AG10803 (cell line): ENCODE measurements at regions not wholly inside any gene's neighbourhood (a gene's known extent, or its start where the extent isn't known, plus 50 kb on each side); places are given as distances from the start of the nearest gene placed in this dataset.

Experiments used
- DNase-seq: peaks from one replicate; pipeline ENCODE4 v3.0.0; 2010; ENCODE audit warnings: low read depth
- H3K4me3 ChIP-seq: 2 replicates; pipeline ENCODE4 v1.5.1; 2011; ENCODE audit warnings: mild to moderate bottlenecking, low read length, control low read depth
- CTCF ChIP-seq: conservative IDR thresholded peaks from 2 replicates; pipeline ENCODE4 v1.5.1; 2011; ENCODE audit warnings: mild to moderate bottlenecking, low read length, control low read depth, inconsistent platforms

- DNase-seq, result no peak
- no peak for TF ChIP-seq CTCF
- no peak overlapping the region for H3K4me3 ChIP-seq
Measured at GRCh38 chr16:17843905-17844304, 373.1 kb upstream of the XYLT1 start.

- no peak for DNase-seq
- H3K4me3 ChIP-seq, result no peak overlapping the region
- TF ChIP-seq CTCF, result no peak
Measured at GRCh38 chr16:17839907-17840306, 369.1 kb upstream of the XYLT1 start.

GRCh38 chr16:17839272-17839671, 368.5 kb upstream of the XYLT1 start:
- H3K4me3 ChIP-seq, result no peak overlapping the region
- no peak for TF ChIP-seq CTCF
- DNase-seq, result no peak

GRCh38 chr16:17836868-17837602, 366.3 kb upstream of the XYLT1 start:
- no peak for TF ChIP-seq CTCF
- DNase-seq, result peak; percentile 97

GRCh38 chr16:17835118-17835876, 364.5 kb upstream of the XYLT1 start:
- no peak for TF ChIP-seq CTCF
- no peak overlapping the region for H3K4me3 ChIP-seq
- peak; percentile 55 for DNase-seq

More at GRCh38 chr16:17836868-17837602, 366.3 kb upstream of the XYLT1 start:
- H3K4me3 ChIP-seq, result no peak overlapping the region

GRCh38 chr16:17832738-17833137, 362.0 kb upstream of the XYLT1 start:
- TF ChIP-seq CTCF, result no peak
- no peak overlapping the region for H3K4me3 ChIP-seq
- DNase-seq, result no peak

- DNase-seq, result peak; percentile 22
- TF ChIP-seq CTCF, result peak; percentile 34; the same call in 1 of the 2 replicates
- no peak overlapping the region for H3K4me3 ChIP-seq
Measured at GRCh38 chr16:17831330-17831729, 360.6 kb upstream of the XYLT1 start.
